Activated T-cell treated with anti-CD3 and anti-CD28 coated beads, Interleukin-2, amount 50 U/mL, for 4 hours (primary cell): ENCODE measurements at regions not wholly inside any gene's neighbourhood (a gene's known extent, or its start where the extent isn't known, plus 50 kb on each side); places are given as distances from the start of the nearest gene placed in this dataset.
"Not testable (repeated sequence)": the region's sequence is repeated elsewhere in the genome, so short reads cannot be mapped to it uniquely, and the experiment has no call there.

ENCODE experiments used
- ATAC-seq, 2 donors: fragments of 200-7000 bp; cut with Tn5 transposase; one replicate each; pipeline ENCODE4 v1.10.0; 2021
- DNase-seq: peaks from one replicate; pipeline ENCODE4 v3.0.0-alpha.2; 2020
- H3K27me3 Mint-ChIP-seq: one replicate; pipeline ENCODE4 v1.8.0; 2021; ENCODE audit warnings: low read depth, mixed read lengths
- H3K36me3 Mint-ChIP-seq: one replicate; pipeline ENCODE4 v1.8.0; 2022; ENCODE audit warnings: mixed read lengths; ENCODE audit not compliant: insufficient read depth
- H3K4me1 Mint-ChIP-seq: one replicate; pipeline ENCODE4 v1.8.0; 2021; ENCODE audit warnings: low read depth, mixed read lengths
- H3K4me3 Mint-ChIP-seq: one replicate; pipeline ENCODE4 v1.8.0; 2021; ENCODE audit warnings: mild to moderate bottlenecking, moderate library complexity, mixed read lengths
- H3K9me3 Mint-ChIP-seq: one replicate; pipeline ENCODE4 v1.8.0; 2021; ENCODE audit warnings: mixed read lengths

GRCh38 chrX:113868177-113868576 is 715.7 kb upstream of the HTR2C start:
- no peak for DNase-seq
- ATAC-seq: no peak
- Mint-ChIP-seq H3K4me1 (no peaks in the 10 kb centered on the region), H3K27me3 (no peaks in the 10 kb centered on the region), H3K4me3 (no peak overlapping the region), H3K9me3 (no peaks in the 10 kb centered on the region), H3K36me3 (no peaks in the 10 kb centered on the region)

GRCh38 chrX:113849408-113849807 is 734.5 kb upstream of the HTR2C start:
- DNase-seq (no peak), ATAC-seq (no peak)
- no peaks in the 10 kb centered on the region for H3K4me1 Mint-ChIP-seq
- H3K9me3 Mint-ChIP-seq: peaks cover 3% of the 10 kb centered on the region
- H3K36me3 Mint-ChIP-seq: no peaks in the 10 kb centered on the region
- H3K4me3 Mint-ChIP-seq: no peak overlapping the region
- H3K27me3 Mint-ChIP-seq: no peaks in the 10 kb centered on the region

GRCh38 chrX:113833096-113834055 is 750.5 kb upstream of the HTR2C start:
- no peaks in the 10 kb centered on the region for H3K27me3 Mint-ChIP-seq
- no peak for DNase-seq

GRCh38 chrX:113828470-113828869 is 755.4 kb upstream of the HTR2C start:
- no peaks in the 10 kb centered on the region for H3K4me1 Mint-ChIP-seq
- ATAC-seq (no peak), DNase-seq (no peak)
- H3K4me3 Mint-ChIP-seq: no peak overlapping the region
- H3K36me3 Mint-ChIP-seq: no peaks in the 10 kb centered on the region
- H3K27me3 Mint-ChIP-seq: no peaks in the 10 kb centered on the region
- H3K9me3 Mint-ChIP-seq: no peaks in the 10 kb centered on the region

More at GRCh38 chrX:113833096-113834055, 750.5 kb upstream of the HTR2C start:
- Mint-ChIP-seq H3K4me1 (no peaks in the 10 kb centered on the region), H3K4me3 (no peak overlapping the region), H3K36me3 (no peaks in the 10 kb centered on the region), H3K9me3 (no peaks in the 10 kb centered on the region)
- ATAC-seq: no peak

GRCh38 chrX:113818346-113818745 is 765.5 kb upstream of the HTR2C start:
- DNase-seq (no peak), ATAC-seq (no peak)
- Mint-ChIP-seq H3K36me3 (no peaks in the 10 kb centered on the region), H3K9me3 (no peaks in the 10 kb centered on the region), H3K4me1 (no peaks in the 10 kb centered on the region), H3K27me3 (no peaks in the 10 kb centered on the region), H3K4me3 (no peak overlapping the region)

- ATAC-seq: no peak
- no peak overlapping the region for H3K4me3 Mint-ChIP-seq
- DNase-seq: no peak
- no peaks in the 10 kb centered on the region for H3K36me3 Mint-ChIP-seq
- no peaks in the 10 kb centered on the region for H3K4me1 Mint-ChIP-seq
- H3K9me3 Mint-ChIP-seq: no peaks in the 10 kb centered on the region
- no peaks in the 10 kb centered on the region for H3K27me3 Mint-ChIP-seq
Observed at GRCh38 chrX:113804819-113805218, 779.1 kb upstream of the HTR2C start.

- Mint-ChIP-seq H3K27me3 (no peaks in the 10 kb centered on the region), H3K36me3 (no peaks in the 10 kb centered on the region), H3K4me3 (no peak overlapping the region), H3K4me1 (no peaks in the 10 kb centered on the region), H3K9me3 (no peaks in the 10 kb centered on the region)
- DNase-seq (no peak), ATAC-seq (no peak)
Observed at GRCh38 chrX:113804291-113804690, 779.6 kb upstream of the HTR2C start.

- ATAC-seq (no peak), DNase-seq (no peak)
- Mint-ChIP-seq H3K4me3 (no peak overlapping the region), H3K9me3 (peaks cover 4% of the 10 kb centered on the region), H3K4me1 (no peaks in the 10 kb centered on the region), H3K36me3 (no peaks in the 10 kb centered on the region), H3K27me3 (no peaks in the 10 kb centered on the region)
Observed at GRCh38 chrX:113802837-113803236, 781.0 kb upstream of the HTR2C start.

- H3K36me3 Mint-ChIP-seq: no peaks in the 10 kb centered on the region
- DNase-seq (no peak), ATAC-seq (no peak)
- H3K9me3 Mint-ChIP-seq: peaks cover 4% of the 10 kb centered on the region
- no peaks in the 10 kb centered on the region for H3K4me1 Mint-ChIP-seq
- no peaks in the 10 kb centered on the region for H3K27me3 Mint-ChIP-seq
- no peak overlapping the region for H3K4me3 Mint-ChIP-seq
Observed at GRCh38 chrX:113800955-113801354, 782.9 kb upstream of the HTR2C start.

- Mint-ChIP-seq H3K27me3 (no peaks in the 10 kb centered on the region), H3K4me3 (no peak overlapping the region)
Observed at GRCh38 chrX:113793563-113793962, 790.3 kb upstream of the HTR2C start.

GRCh38 chrX:113790987-113791386 is 792.9 kb upstream of the HTR2C start:
- DNase-seq: no peak
- H3K36me3 Mint-ChIP-seq: no peaks in the 10 kb centered on the region
- no peaks in the 10 kb centered on the region for H3K27me3 Mint-ChIP-seq
- no peak overlapping the region for H3K4me3 Mint-ChIP-seq
- H3K9me3 Mint-ChIP-seq: no peaks in the 10 kb centered on the region
- no peaks in the 10 kb centered on the region for H3K4me1 Mint-ChIP-seq
- no peak for ATAC-seq

More at GRCh38 chrX:113793563-113793962, 790.3 kb upstream of the HTR2C start:
- Mint-ChIP-seq H3K4me1 (no peaks in the 10 kb centered on the region), H3K9me3 (no peaks in the 10 kb centered on the region), H3K36me3 (no peaks in the 10 kb centered on the region)
- ATAC-seq (no peak), DNase-seq (no peak)

GRCh38 chrX:113784754-113785153 is 799.1 kb upstream of the HTR2C start:
- H3K4me1 Mint-ChIP-seq, H3K9me3 Mint-ChIP-seq, H3K27me3 Mint-ChIP-seq, H3K4me3 Mint-ChIP-seq, ATAC-seq, H3K36me3 Mint-ChIP-seq, DNase-seq: not testable (repeated sequence)

- H3K4me1 Mint-ChIP-seq: no peaks in the 10 kb centered on the region
- H3K27me3 Mint-ChIP-seq: no peaks in the 10 kb centered on the region
- H3K4me3 Mint-ChIP-seq: no peak overlapping the region
- no peaks in the 10 kb centered on the region for H3K36me3 Mint-ChIP-seq
- no peak for DNase-seq
- ATAC-seq: no peak
- no peaks in the 10 kb centered on the region for H3K9me3 Mint-ChIP-seq
Observed at GRCh38 chrX:113770806-113771205, 813.1 kb upstream of the HTR2C start.

- Mint-ChIP-seq H3K27me3 (no peaks in the 10 kb centered on the region), H3K4me3 (no peak overlapping the region), H3K4me1 (no peaks in the 10 kb centered on the region), H3K9me3 (no peaks in the 10 kb centered on the region), H3K36me3 (no peaks in the 10 kb centered on the region)
- no peak for DNase-seq
- no peak for ATAC-seq
Observed at GRCh38 chrX:113770071-113770470, 813.8 kb upstream of the HTR2C start.

- Mint-ChIP-seq H3K27me3 (no peaks in the 10 kb centered on the region), H3K4me1 (no peaks in the 10 kb centered on the region), H3K4me3 (no peak overlapping the region), H3K36me3 (no peaks in the 10 kb centered on the region), H3K9me3 (no peaks in the 10 kb centered on the region)
- ATAC-seq: no peak
- DNase-seq: no peak
Observed at GRCh38 chrX:113759422-113759821, 824.5 kb upstream of the HTR2C start.
